Activated B cell treated with CpG ODN at 0.5 μM for 24 hours (primary cell): ENCODE measurements at regions not wholly inside any gene's neighbourhood (a gene's known extent, or its start where the extent isn't known, plus 50 kb on each side); places are given as distances from the start of the nearest gene placed in this dataset.

ENCODE experiments used
- ATAC-seq: fragments of 200-7000 bp; cut with Tn5 transposase; one replicate; pipeline ENCODE4 v1.10.0; 2021; ENCODE audit warnings: low read depth, mild to moderate bottlenecking, moderate library complexity
- CTCF ChIA-PET: fragments of 350-600 bp; sonication (Branson Sonifier 250); formaldehyde crosslinking; loops from one replicate; lab custom pipeline; 2021; ENCODE audit warnings: antibody characterized with exemption; lab: Charles Lee
- POLR2A ChIA-PET: fragments of 350-600 bp; sonication (Branson Sonifier 250); formaldehyde crosslinking; loops from one replicate; lab custom pipeline; 2021; ENCODE audit warnings: antibody characterized with exemption; lab: Charles Lee
- DNase-seq: peaks from one replicate; pipeline ENCODE4 v3.0.0; 2022
- H3K27ac Mint-ChIP-seq: one replicate; pipeline ENCODE4 v1.8.0; 2020; ENCODE audit warnings: mixed read lengths
- H3K27me3 Mint-ChIP-seq: one replicate; pipeline ENCODE4 v1.8.0; 2021; ENCODE audit warnings: mixed read lengths
- H3K36me3 Mint-ChIP-seq: one replicate; pipeline ENCODE4 v1.8.0; 2021; ENCODE audit warnings: low read depth, mixed read lengths
- H3K4me1 Mint-ChIP-seq: one replicate; pipeline ENCODE4 v1.8.0; 2021; ENCODE audit warnings: mixed read lengths
- H3K4me3 Mint-ChIP-seq: one replicate; pipeline ENCODE4 v1.8.0; 2020; ENCODE audit warnings: mild to moderate bottlenecking, mixed read lengths
- H3K9me3 Mint-ChIP-seq: one replicate; pipeline ENCODE4 v1.8.0; 2020; ENCODE audit warnings: mixed read lengths
- intact Hi-C: fragments of 100-400 bp; cut with micrococcal nuclease; formaldehyde crosslinking; loops from one replicate; pipeline ENCODE4 v1.15.1; 2024
- TF ChIP-seq, protein P1 (sequence below): fragments of 200-600 bp; IDR thresholded peaks from one replicate; pipeline ENCODE4 v1.8.0; 2022; ENCODE audit warnings: antibody characterized with exemption, mild to moderate bottlenecking

DNA sequence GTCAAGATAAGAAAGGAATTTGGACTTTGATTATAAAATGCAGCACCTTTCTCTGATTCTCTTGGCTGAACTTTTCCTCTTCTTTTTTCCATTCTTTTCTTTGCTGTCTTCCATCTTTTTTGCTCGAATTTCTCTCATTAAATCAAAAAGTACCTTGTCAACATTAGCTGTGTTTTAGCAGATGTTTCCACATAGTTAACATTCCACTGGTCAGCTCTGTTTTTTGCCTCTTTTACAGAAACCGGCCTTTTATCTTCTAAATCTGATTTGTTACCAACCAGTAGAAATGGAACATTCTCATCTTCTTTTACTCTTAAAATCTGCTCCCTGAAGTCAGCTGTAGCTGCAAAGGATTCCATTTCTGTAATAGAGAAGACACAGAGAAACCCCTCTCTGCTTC, 71.1 kb upstream of the SYT1 start:
- Mint-ChIP-seq H3K27ac (no peak overlapping the region), H3K27me3 (no peaks in the 10 kb centered on the region), H3K4me3 (no peak overlapping the region), H3K36me3 (no peaks in the 10 kb centered on the region), H3K9me3 (peaks cover 3% of the 10 kb centered on the region), H3K4me1 (no peaks in the 10 kb centered on the region)
- DNase-seq = no peak
- POLR2A ChIA-PET = no interaction called here
- intact Hi-C loops = no loop called here
- no peak for ATAC-seq
- TF ChIP-seq, protein P1, sequence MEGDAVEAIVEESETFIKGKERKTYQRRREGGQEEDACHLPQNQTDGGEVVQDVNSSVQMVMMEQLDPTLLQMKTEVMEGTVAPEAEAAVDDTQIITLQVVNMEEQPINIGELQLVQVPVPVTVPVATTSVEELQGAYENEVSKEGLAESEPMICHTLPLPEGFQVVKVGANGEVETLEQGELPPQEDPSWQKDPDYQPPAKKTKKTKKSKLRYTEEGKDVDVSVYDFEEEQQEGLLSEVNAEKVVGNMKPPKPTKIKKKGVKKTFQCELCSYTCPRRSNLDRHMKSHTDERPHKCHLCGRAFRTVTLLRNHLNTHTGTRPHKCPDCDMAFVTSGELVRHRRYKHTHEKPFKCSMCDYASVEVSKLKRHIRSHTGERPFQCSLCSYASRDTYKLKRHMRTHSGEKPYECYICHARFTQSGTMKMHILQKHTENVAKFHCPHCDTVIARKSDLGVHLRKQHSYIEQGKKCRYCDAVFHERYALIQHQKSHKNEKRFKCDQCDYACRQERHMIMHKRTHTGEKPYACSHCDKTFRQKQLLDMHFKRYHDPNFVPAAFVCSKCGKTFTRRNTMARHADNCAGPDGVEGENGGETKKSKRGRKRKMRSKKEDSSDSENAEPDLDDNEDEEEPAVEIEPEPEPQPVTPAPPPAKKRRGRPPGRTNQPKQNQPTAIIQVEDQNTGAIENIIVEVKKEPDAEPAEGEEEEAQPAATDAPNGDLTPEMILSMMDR = no peak
- CTCF ChIA-PET = no interaction called here

DNA sequence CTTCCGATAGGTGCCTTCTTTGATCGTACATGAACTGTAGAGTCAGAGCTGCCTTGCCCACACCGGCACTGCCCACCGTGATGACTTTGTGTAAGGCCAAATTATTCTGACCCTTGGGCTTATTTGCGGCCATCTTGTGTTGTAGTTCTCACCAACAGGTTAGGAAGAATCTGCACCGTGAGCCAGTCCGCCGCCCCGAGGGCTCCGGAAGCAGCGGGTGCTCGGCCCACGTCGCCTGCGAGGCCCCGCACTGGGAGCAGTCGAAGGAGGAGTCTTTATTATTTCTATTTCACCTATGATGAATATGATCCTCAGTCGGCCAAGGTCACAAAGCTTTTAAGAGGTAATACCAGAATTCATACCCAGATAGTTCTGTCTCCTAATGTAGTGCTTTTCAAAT, 70.6 kb upstream of the SYT1 start:
- Mint-ChIP-seq H3K4me1 (no peaks in the 10 kb centered on the region), H3K4me3 (no peak overlapping the region), H3K36me3 (no peaks in the 10 kb centered on the region), H3K9me3 (peaks cover 3% of the 10 kb centered on the region), H3K27ac (no peak overlapping the region), H3K27me3 (no peaks in the 10 kb centered on the region)
- POLR2A ChIA-PET = no interaction called here
- CTCF ChIA-PET = no interaction called here
- ATAC-seq (no peak), DNase-seq (no peak)
- intact Hi-C loops = no loop called here
- TF ChIP-seq, protein P1 = no peak

DNA sequence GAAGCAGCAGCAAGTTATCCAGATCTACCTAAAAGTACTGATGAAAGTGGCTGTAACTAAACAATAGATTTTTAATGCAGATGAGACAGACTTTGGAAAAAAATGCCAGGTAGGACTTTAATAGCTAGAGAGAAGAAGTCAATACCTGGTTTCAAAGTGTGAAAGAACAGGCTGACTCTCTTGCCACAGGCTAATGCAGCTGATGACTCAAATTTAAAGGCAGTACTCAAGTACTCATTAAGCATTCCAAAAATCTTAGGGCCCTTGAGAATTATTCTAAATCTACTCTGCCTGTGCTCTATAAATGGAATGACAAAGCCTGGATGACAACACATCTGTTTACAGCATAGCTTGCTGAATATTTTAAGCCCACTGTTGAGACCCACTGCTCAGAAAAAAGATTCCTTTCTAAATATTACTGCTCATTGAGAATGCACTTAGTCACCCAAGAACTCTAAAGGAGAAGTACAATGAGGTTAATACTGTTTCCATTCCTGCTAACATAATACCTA, 68.6 kb upstream of the SYT1 start:
- intact Hi-C loops = no loop called here
- no peak overlapping the region for H3K4me3 Mint-ChIP-seq
- ChIA-PET POLR2A (no interaction called here), CTCF (no interaction called here)
- H3K9me3 Mint-ChIP-seq = peaks cover 3% of the 10 kb centered on the region
- ATAC-seq (no peak), DNase-seq (no peak)
- H3K27ac Mint-ChIP-seq = no peak overlapping the region
- no peaks in the 10 kb centered on the region for H3K36me3 Mint-ChIP-seq
- H3K27me3 Mint-ChIP-seq = no peaks in the 10 kb centered on the region
- H3K4me1 Mint-ChIP-seq = no peaks in the 10 kb centered on the region
- TF ChIP-seq, protein P1 = no peak

DNA sequence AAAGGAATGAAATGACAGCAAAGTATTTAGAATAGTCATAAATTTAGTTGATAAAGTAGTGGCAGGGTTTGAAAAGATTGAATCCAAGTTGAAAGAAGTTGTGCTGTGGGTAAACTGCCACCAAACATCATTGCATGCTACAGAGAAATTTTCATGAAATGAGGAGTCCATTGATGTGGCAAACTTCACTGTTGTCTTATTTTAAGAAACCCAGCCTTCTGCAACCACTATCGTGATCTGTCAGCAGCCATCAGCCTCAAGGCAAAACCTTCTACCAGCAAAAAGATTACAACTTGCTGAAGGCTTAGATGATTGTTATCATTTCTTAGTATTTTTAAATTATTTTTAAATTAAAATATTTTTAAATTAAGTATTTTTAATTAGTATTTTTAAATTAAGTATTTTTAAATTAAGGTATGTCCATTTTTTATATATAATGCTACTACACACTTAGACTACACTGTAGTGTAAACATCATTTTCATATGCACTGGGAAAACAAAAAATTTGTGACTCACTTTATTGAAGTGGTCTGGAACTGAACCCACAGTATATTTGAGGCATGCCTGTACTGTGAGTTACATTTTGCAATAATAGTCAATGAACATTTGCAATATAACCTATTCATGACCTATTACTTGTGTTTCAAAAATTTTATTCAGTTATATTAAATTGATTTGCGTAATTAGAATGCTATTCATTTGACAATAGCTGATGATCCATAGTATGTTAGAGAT, 67.2 kb upstream of the SYT1 start:
- POLR2A ChIA-PET = no interaction called here
- ATAC-seq = no peak

DNA sequence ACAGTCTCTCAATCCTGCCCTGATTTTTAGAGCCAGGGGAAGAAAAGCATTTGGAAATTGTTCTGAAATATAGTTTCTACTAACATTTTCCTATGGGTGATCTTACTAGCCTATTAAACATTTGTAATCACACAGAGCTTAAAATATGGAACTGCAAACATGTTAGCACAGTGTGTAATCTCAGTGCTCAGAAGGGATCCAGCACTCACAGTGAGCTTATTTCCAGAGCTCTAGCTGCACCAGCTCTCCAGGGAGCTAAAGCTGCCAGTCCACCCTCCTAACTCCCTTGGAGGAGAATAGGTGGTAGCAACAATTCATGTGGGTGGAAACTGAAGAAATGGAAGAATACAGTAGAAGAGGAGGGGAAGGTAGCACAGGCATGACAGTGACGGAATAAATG, 64.9 kb upstream of the SYT1 start:
- H3K4me1 Mint-ChIP-seq = no peaks in the 10 kb centered on the region
- TF ChIP-seq, protein P1 = no peak
- H3K36me3 Mint-ChIP-seq = no peaks in the 10 kb centered on the region
- ChIA-PET POLR2A (no interaction called here), CTCF (no interaction called here)
- no peak overlapping the region for H3K27ac Mint-ChIP-seq
- ATAC-seq = no peak
- no peak overlapping the region for H3K4me3 Mint-ChIP-seq
- no peaks in the 10 kb centered on the region for H3K27me3 Mint-ChIP-seq
- no peak for DNase-seq
- H3K9me3 Mint-ChIP-seq = peaks cover 3% of the 10 kb centered on the region
- intact Hi-C loops = no loop called here

More for the DNA sequence above, 67.2 kb upstream of the SYT1 start:
- Mint-ChIP-seq H3K9me3 (peaks cover 3% of the 10 kb centered on the region), H3K27me3 (no peaks in the 10 kb centered on the region), H3K4me1 (no peaks in the 10 kb centered on the region), H3K4me3 (no peak overlapping the region), H3K27ac (no peak overlapping the region), H3K36me3 (no peaks in the 10 kb centered on the region)
- CTCF ChIA-PET = no interaction called here
- no peak for DNase-seq
- intact Hi-C loops = no loop called here
- TF ChIP-seq, protein P1 = no peak
